Posterior vena cava (tissue), 2 donors: ENCODE measurements at regions not wholly inside any gene's neighbourhood (a gene's known extent, or its start where the extent isn't known, plus 50 kb on each side); places are given as distances from the start of the nearest gene placed in this dataset.

Experiments
- DNase-seq: peaks from one replicate; pipeline ENCODE4 v3.0.0-alpha.2; 2020; ENCODE audit warnings: low spot score
- intact Hi-C, 2 donors: fragments of 100-400 bp; cut with DNase I; formaldehyde crosslinking; loops; one replicate each; pipeline versions ENCODE4 v1.14.1 to v1.14.2; 2022 to 2023
- donor health status: DM: yes; HTN: yes; CAD: no.
- donor health status: DM: yes; HTN: yes; CAD: no.

- intact Hi-C loops = no loop called here
- no peak for DNase-seq
Observed at GRCh38 chr11:27200779-27201453, 160.3 kb downstream of the BBOX1 start.

- intact Hi-C loops = no loop called here
- no peak for DNase-seq
Observed at GRCh38 chr11:27196203-27196897, 155.7 kb downstream of the BBOX1 start.

GRCh38 chr11:27195837-27196202 is 155.2 kb downstream of the BBOX1 start:
- intact Hi-C loops = no loop called here
- no peak for DNase-seq

GRCh38 chr11:27194976-27195375 is 154.4 kb downstream of the BBOX1 start:
- intact Hi-C loops = no loop called here

GRCh38 chr11:27193434-27194225 is 153.0 kb downstream of the BBOX1 start:
- intact Hi-C loops = loop anchor here in 1 of 2 donors (2.0 kb wide), 1 partner anchor 41 kb away; no protein-coding TSS in a partner anchor
- no peak for DNase-seq

More at GRCh38 chr11:27194976-27195375, 154.4 kb downstream of the BBOX1 start:
- no peak for DNase-seq

- no peak for DNase-seq
- intact Hi-C loops = loop anchor here in 1 of 2 donors (2.0 kb wide), 1 partner anchor 43 kb away; no protein-coding TSS in a partner anchor
Observed at GRCh38 chr11:27192184-27192583, 151.6 kb downstream of the BBOX1 start.

- no peak for DNase-seq
- intact Hi-C loops = loop anchor here in 1 of 2 donors (2.0 kb wide), 1 partner anchor 43 kb away; no protein-coding TSS in a partner anchor
Observed at GRCh38 chr11:27191639-27192038, 151.0 kb downstream of the BBOX1 start.

- no peak for DNase-seq
- intact Hi-C loops = loop anchor here (5.0 to 10.0 kb wide), 2 partner anchors 106 to 299 kb away; no protein-coding TSS in a partner anchor
Observed at GRCh38 chr11:27188696-27189095, 148.1 kb downstream of the BBOX1 start.

- intact Hi-C loops = loop anchor here (5.0 to 10.0 kb wide), 2 partner anchors 107 to 299 kb away; no protein-coding TSS in a partner anchor
- no peak for DNase-seq
Observed at GRCh38 chr11:27187848-27188621, 147.4 kb downstream of the BBOX1 start.

GRCh38 chr11:27187075-27187847 is 146.6 kb downstream of the BBOX1 start:
- no peak for DNase-seq
- intact Hi-C loops = loop anchor here (5.0 to 10.0 kb wide), 2 partner anchors 108 to 300 kb away; no protein-coding TSS in a partner anchor

GRCh38 chr11:27186580-27186979 is 146.0 kb downstream of the BBOX1 start:
- intact Hi-C loops = loop anchor here (5.0 to 10.0 kb wide), 2 partner anchors 108 to 301 kb away; no protein-coding TSS in a partner anchor
- no peak for DNase-seq

GRCh38 chr11:27184458-27185312 is 144.1 kb downstream of the BBOX1 start:
- no peak for DNase-seq
- intact Hi-C loops = loop anchor here (2.0 to 10.0 kb wide), 3 partner anchors 110 to 308 kb away; no protein-coding TSS in a partner anchor

GRCh38 chr11:27183672-27184457 is 143.2 kb downstream of the BBOX1 start:
- DNase-seq = no peak
- intact Hi-C loops = loop anchor here in 1 of 2 donors (2.0 to 10.0 kb wide), 2 partner anchors 111 to 309 kb away; no protein-coding TSS in a partner anchor

GRCh38 chr11:27179334-27179733 is 138.7 kb downstream of the BBOX1 start:
- intact Hi-C loops = no loop called here
- no peak for DNase-seq

GRCh38 chr11:27178859-27179258 is 138.2 kb downstream of the BBOX1 start:
- intact Hi-C loops = no loop called here
- no peak for DNase-seq
